Urothelium cell line (cell line): ENCODE measurements at regions not wholly inside any gene's neighbourhood (a gene's known extent, or its start where the extent isn't known, plus 50 kb on each side); places are given as distances from the start of the nearest gene placed in this dataset.

ENCODE experiments used
- DNase-seq: peaks from one replicate; pipeline ENCODE4 v3.0.0; 2011; ENCODE audit warnings: low spot score, mixed read lengths
- FAIRE-seq: peaks from 2 replicates; lab custom pipeline; 2011; peaks lifted over from hg19 to GRCh38; lab: Jason Lieb, UNC

DNA sequence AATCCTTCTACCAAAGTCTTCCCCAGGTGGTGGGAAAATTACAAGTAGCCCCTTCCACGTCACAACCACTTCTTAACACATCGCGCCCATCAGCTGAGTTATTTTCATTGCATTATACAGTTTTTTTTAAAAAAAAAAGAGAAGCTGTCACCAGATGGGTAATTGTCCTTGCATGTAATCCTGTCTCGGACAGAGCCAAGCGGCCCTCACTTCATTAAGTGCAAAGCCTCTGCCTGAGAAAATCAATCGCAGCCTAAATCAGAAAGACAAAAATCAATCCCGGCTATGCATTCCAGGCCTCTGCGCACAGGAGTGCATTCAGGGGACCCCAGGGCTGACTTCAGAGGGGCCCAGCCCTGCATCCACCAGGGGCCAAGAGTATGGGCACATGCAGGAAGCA, 538.9 kb downstream of the NPHP4 start:
- DNase-seq (no peak), FAIRE-seq (no peak)

- FAIRE-seq = no peak
- DNase-seq = no peak
Observed at GRCh38 chr1:5451671-5452070, 540.6 kb downstream of the NPHP4 start.

- DNase-seq = no peak
- FAIRE-seq = no peak
Observed at GRCh38 chr1:5448486-5448885, 543.7 kb downstream of the NPHP4 start.

DNA sequence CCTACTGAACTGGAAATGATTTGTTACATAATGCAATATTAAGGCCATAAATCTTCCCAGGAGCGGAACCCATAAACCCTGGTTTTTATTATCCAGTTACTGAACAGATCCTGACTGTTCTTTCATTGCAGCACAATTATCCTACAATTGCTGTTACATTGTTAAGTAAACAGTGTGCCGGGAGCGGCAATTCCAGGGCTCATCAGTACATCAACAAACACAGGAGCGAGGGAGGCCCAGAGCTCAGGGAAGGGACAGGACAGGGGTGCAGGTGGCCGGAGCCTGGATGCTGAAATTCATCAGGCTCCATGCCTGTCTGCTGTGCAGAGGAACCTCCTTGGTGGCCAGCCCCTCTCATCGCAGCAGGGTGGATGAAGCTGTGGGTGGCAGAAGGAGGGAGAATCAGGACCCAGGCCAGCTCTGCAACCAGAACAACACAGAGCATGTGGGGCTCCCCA, 544.7 kb downstream of the NPHP4 start:
- no peak for DNase-seq
- FAIRE-seq = no peak

- no peak for DNase-seq
- FAIRE-seq = no peak
Observed at GRCh38 chr1:5444396-5444795, 547.8 kb downstream of the NPHP4 start.

- FAIRE-seq = no peak
- no peak for DNase-seq
Observed at GRCh38 chr1:5436808-5437207, 555.4 kb downstream of the NPHP4 start.

GRCh38 chr1:5435414-5435813, 556.8 kb downstream of the NPHP4 start:
- no peak for FAIRE-seq
- DNase-seq = no peak

DNA sequence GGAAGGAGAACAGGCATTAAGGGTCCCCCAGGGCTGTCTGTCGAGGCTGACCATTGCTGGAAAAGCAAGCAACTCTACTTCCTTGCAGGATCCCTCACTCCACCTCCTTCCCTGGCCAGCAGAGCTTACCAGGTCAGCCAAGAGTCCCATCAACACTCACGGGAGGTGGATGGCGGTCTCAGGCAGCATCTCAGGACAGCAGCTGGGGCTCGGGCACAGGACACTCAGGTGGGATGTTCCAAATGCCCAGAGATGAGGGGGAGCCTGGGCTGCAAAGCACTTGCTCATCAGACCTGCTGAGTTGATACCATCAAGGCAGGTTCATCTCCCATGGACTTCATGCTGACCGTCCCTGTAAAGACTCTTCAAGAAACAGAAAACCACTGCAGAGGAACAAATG, 559.8 kb downstream of the NPHP4 start:
- no peak for DNase-seq
- FAIRE-seq = no peak

- FAIRE-seq (no peak), DNase-seq (no peak)
Observed at GRCh38 chr1:5430911-5431697, 561.1 kb downstream of the NPHP4 start.

DNA sequence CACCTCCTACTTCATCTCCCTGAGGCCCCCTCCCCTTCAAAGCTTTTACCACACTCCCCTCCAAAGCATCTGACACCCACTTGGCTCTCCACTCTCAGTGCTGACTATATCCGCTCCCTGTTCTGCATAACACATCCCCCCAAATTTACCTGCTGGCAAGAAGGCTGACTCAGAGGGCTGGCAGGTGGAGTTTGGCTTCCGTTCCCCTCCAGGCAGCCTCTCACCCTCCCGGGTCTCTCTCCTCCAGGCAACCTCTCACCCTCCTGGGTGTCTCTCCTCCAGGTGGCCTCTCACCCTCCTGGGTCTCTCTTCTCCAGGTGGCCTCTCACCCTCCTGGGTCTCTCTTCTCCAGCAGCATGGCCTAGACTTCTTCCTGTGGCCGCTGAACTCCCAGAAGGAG, 562.1 kb downstream of the NPHP4 start:
- DNase-seq (no peak), FAIRE-seq (no peak)

GRCh38 chr1:5428351-5428750, 563.9 kb downstream of the NPHP4 start:
- no peak for DNase-seq
- no peak for FAIRE-seq

DNA sequence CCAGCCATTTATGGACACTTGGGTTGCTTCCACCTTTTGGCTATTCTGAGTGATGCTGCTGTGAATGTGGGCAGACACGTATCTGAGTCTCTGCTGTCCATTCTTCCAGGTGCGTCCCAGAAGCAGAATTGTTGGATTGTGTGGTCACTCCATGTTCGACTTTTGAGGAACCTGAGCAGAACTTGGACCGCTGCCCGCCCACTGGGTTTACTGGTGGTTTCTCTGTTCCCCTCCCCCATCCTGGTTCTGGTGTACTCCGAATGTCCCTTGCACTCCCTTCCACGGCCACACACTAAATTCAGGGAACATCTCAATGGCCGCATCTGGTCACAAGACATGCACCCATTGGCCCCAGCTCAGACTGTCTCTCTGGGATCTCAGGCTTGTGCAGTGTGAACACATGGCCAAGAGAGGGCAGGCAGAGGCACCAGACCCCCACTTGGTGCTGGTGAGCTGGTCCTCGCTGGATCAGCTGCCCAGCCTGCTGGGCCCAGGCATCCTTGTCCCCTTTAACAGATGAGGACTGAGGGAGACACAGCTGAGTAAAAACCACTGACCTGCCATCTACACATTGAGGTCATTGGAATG, 565.1 kb downstream of the NPHP4 start:
- DNase-seq (no peak), FAIRE-seq (no peak)

GRCh38 chr1:5424802-5425703, 567.2 kb downstream of the NPHP4 start:
- FAIRE-seq (no peak), DNase-seq (no peak)

GRCh38 chr1:5423109-5423508, 569.1 kb downstream of the NPHP4 start:
- FAIRE-seq = no peak
- peak; percentile 20 for DNase-seq

DNA sequence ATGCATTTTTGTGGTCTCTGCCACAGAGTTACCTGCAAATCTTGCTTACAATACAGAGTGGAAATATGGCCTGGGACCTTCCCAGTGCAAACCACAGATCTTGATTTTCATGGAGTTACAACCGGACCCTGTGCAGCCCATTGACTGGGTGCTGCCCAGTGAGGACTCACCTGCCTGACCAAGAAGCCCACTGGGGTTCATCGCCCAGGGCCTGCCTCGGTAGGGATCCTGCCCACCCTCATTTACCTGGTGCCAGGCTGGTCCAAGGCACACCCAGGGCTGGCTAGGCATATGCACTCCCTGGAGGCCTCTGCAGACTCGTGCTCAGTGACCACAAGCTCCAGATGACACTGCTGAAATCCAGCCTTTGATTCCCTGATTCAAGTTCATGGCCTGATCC, 572.7 kb downstream of the NPHP4 start:
- no peak for DNase-seq
- FAIRE-seq = no peak

- FAIRE-seq (no peak), DNase-seq (no peak)
Observed at GRCh38 chr1:5416518-5416917, 575.7 kb downstream of the NPHP4 start.

DNA sequence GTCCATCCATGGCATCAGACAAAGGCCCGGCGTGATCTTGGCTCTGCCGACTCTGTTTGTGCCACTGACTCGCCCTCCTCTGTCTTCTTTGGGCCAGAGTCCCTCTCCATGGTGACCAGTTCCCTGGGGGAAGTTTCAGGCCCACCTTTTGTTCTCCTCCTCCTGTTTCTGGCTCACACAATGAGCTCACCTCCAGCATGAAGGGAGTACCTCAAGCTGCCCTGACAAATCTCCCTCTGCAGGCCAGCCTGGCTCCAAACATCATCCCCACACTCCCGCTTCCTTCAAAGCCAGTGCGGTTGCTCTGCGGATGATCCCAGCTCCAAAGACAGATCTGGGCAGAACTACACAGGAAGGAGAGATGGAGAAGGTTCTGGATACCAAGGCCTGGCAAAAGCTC, 576.6 kb downstream of the NPHP4 start:
- FAIRE-seq = no peak
- DNase-seq = no peak

DNA sequence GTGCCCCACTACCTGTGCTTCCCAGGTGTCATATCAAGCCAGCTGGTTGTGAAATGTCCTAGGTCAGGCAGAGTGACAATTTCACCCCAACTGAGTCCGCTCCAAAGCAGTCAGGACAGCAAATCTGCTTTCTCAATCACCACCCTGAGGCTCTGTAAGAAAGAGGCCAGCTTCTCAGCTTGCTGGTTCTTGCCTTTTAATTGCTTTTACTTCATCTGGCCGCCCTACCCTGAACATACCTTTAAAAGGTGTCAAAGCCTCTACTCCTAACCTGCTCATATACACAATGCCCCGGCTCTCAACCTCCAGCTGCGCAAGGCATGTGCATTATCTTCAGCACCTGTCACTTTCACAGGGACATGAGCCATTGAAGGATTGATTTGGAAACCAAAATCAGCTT, 581.6 kb downstream of the NPHP4 start:
- FAIRE-seq (no peak), DNase-seq (no peak)

GRCh38 chr1:5408401-5408800, 583.8 kb downstream of the NPHP4 start:
- DNase-seq = no peak
- no peak for FAIRE-seq

DNA sequence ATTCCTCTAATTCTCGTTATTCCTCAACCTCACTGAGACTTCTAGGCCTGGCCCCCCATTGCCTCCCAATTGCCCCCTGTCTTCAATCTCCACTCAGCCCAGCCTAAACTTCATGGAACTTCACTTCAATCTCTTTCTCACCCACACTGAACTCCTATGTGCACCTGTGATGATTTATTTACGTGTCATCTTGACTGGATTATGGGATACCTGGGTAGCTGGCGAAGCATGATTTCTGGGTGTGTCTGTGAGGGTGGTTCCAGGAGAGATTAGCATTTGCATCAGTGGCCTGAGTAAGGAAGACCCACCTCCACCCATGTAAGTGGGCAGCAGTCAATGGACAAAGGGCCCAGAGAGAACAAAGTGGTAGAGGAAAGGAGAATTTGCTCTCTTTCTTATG, 587.0 kb downstream of the NPHP4 start:
- no peak for FAIRE-seq

DNA sequence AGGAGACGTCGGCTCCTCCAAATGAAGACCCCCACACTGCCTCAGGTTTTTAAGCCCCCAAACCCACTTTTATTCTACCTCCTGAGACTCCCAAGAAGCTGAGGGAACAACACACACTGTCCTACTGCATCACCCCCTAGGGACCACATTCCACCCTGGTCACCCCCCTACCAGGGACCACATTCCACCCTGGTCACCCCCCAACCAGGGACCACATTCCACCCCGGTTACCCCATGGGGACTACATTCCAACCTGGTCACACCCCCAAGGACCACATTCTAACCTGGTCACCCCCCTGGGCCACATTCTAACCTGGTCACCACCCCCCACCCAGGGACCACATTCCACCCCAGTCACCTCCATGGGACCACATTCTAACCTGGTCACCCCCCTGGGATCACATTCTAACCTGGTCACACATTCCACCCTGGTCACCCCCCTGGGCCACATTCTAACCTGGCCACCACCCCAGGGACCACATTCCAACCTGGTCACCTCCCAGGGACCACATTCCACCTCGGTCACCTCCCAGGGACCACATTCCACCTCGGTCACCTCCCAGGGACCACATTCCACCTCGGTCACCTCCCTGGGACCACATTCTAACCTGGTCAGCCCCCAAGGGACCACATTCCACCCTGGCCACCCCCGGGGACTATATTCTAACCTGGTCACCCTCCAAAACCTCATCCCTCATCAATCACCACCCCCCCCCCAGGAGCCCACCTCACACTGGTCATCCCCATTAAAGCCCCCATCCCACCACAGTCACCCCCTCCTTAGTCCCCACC, 587.6 kb downstream of the NPHP4 start:
- FAIRE-seq (no peak), DNase-seq (no peak)

More for the DNA sequence above, 587.0 kb downstream of the NPHP4 start:
- no peak for DNase-seq
